MCF 10A (cell line): ENCODE measurements at regions not wholly inside any gene's neighbourhood (a gene's known extent, or its start where the extent isn't known, plus 50 kb on each side); places are given as distances from the start of the nearest gene placed in this dataset.

Experiments used
- BruUV-seq: library from RNA; stranded (reverse); fragments of 400-500 nt; replicated peaks from 2 replicates; lab custom pipeline; 2021; lab: Mats Ljungman, UMichigan
- CTCF ChIA-PET: fragments of 300-600 bp; sonication (Branson Sonifier 250); formaldehyde crosslinking; extraction: SDS; loops from one replicate; lab custom pipeline; 2021; ENCODE audit warnings: antibody characterized with exemption, inconsistent platforms; lab: Yijun Ruan, JAX
- POLR2A ChIA-PET: fragments of 300-600, 350-650 bp; sonication (Branson Sonifier 250); formaldehyde crosslinking; extraction: SDS; loops from one replicate; lab custom pipeline; 2020; ENCODE audit warnings: antibody characterized with exemption, inconsistent platforms; lab: Yijun Ruan, JAX
- DNase-seq: peaks from one replicate; pipeline ENCODE4 v3.0.0-alpha.2; 2018; ENCODE audit not compliant: unreplicated experiment
- H3K27ac Mint-ChIP-seq: one replicate; pipeline ENCODE4 v1.8.0; 2022; ENCODE audit warnings: mild to moderate bottlenecking, low read depth, mixed read lengths; ENCODE audit not compliant: unreplicated experiment
- H3K27me3 Mint-ChIP-seq: one replicate; pipeline ENCODE4 v1.8.0; 2022; ENCODE audit warnings: mixed read lengths; ENCODE audit not compliant: insufficient read depth, unreplicated experiment
- H3K36me3 Mint-ChIP-seq: one replicate; pipeline ENCODE4 v1.8.0; 2022; ENCODE audit warnings: mild to moderate bottlenecking, moderate library complexity, mixed read lengths; ENCODE audit not compliant: insufficient read depth, unreplicated experiment
- H3K4me1 Mint-ChIP-seq: one replicate; pipeline ENCODE4 v1.8.0; 2022; ENCODE audit warnings: mixed read lengths; ENCODE audit not compliant: insufficient read depth, unreplicated experiment
- H3K4me3 Mint-ChIP-seq: one replicate; pipeline ENCODE4 v1.8.0; 2022; ENCODE audit warnings: mild to moderate bottlenecking, moderate library complexity, mixed read lengths; ENCODE audit not compliant: unreplicated experiment
- H3K9me3 Mint-ChIP-seq: one replicate; pipeline ENCODE4 v1.8.0; 2022; ENCODE audit warnings: mixed read lengths; ENCODE audit not compliant: unreplicated experiment
- CTCF ChIP-seq: fragments of 200-600 bp; IDR thresholded peaks from one replicate; pipeline ENCODE4 v1.8.0; 2022; ENCODE audit warnings: antibody characterized with exemption, mild to moderate bottlenecking; ENCODE audit not compliant: unreplicated experiment
- intact Hi-C: fragments of 100-400 bp; cut with micrococcal nuclease; formaldehyde crosslinking; loops from 2 replicates; pipeline ENCODE4 v1.14.1; 2022

GRCh38 chr11:98561877-98562395, 458.8 kb upstream of the CNTN5 start:
- no peak for DNase-seq
- CTCF ChIA-PET: no interaction called here

GRCh38 chr11:98564233-98564632, 456.5 kb upstream of the CNTN5 start:
- TF ChIP-seq CTCF: no peak
- no TSS peak for BruUV-seq
- POLR2A ChIA-PET: no interaction called here
- CTCF ChIA-PET: no interaction called here
- H3K27me3 Mint-ChIP-seq: no peaks in the 10 kb centered on the region
- no peak overlapping the region for H3K4me3 Mint-ChIP-seq
- no peaks in the 10 kb centered on the region for H3K36me3 Mint-ChIP-seq
- peaks cover 18% of the 10 kb centered on the region for H3K4me1 Mint-ChIP-seq
- intact Hi-C loops: no loop called here
- H3K9me3 Mint-ChIP-seq: no peaks in the 10 kb centered on the region
- DNase-seq: no peak
- no peak overlapping the region for H3K27ac Mint-ChIP-seq

More at GRCh38 chr11:98561877-98562395, 458.8 kb upstream of the CNTN5 start:
- Mint-ChIP-seq H3K4me1 (peaks cover 16% of the 10 kb centered on the region), H3K36me3 (no peaks in the 10 kb centered on the region), H3K27ac (peak overlapping the region; percentile 77), H3K9me3 (no peaks in the 10 kb centered on the region), H3K27me3 (no peaks in the 10 kb centered on the region), H3K4me3 (no peak overlapping the region)
- no peak for TF ChIP-seq CTCF
- intact Hi-C loops: no loop called here
- BruUV-seq: no TSS peak
- POLR2A ChIA-PET: interaction anchor here (0.6 kb wide), 1 partner anchor 47 kb away, joined by 3 read pairs; no protein-coding TSS in a partner anchor

GRCh38 chr11:98564881-98565280, 455.9 kb upstream of the CNTN5 start:
- intact Hi-C loops: no loop called here
- Mint-ChIP-seq H3K27me3 (no peaks in the 10 kb centered on the region), H3K36me3 (no peaks in the 10 kb centered on the region), H3K4me1 (peaks cover 16% of the 10 kb centered on the region), H3K4me3 (no peak overlapping the region), H3K9me3 (no peaks in the 10 kb centered on the region), H3K27ac (no peak overlapping the region)
- CTCF ChIA-PET: no interaction called here
- TF ChIP-seq CTCF: no peak
- DNase-seq: no peak
- no TSS peak for BruUV-seq
- POLR2A ChIA-PET: no interaction called here

- H3K27ac Mint-ChIP-seq: no peak overlapping the region
- CTCF ChIA-PET: no interaction called here
- H3K36me3 Mint-ChIP-seq: no peaks in the 10 kb centered on the region
- H3K4me1 Mint-ChIP-seq: peaks cover 16% of the 10 kb centered on the region
- H3K27me3 Mint-ChIP-seq: no peaks in the 10 kb centered on the region
- POLR2A ChIA-PET: no interaction called here
- TF ChIP-seq CTCF: no peak
- no peak for DNase-seq
- no peak overlapping the region for H3K4me3 Mint-ChIP-seq
- H3K9me3 Mint-ChIP-seq: no peaks in the 10 kb centered on the region
- no TSS peak for BruUV-seq
- intact Hi-C loops: no loop called here
Measured at GRCh38 chr11:98565311-98565710, 455.4 kb upstream of the CNTN5 start.
